ENCODE measurements at regions not wholly inside any gene's neighbourhood (a gene's known extent, or its start where the extent isn't known, plus 50 kb on each side); places are given as distances from the start of the nearest gene placed in this dataset.

- no peak for DNase-seq (ENCODE audit: low read depth)
- H3K4me3 ChIP-seq (ENCODE audit: low read length) = no peak overlapping the region
- TF ChIP-seq, protein P1, sequence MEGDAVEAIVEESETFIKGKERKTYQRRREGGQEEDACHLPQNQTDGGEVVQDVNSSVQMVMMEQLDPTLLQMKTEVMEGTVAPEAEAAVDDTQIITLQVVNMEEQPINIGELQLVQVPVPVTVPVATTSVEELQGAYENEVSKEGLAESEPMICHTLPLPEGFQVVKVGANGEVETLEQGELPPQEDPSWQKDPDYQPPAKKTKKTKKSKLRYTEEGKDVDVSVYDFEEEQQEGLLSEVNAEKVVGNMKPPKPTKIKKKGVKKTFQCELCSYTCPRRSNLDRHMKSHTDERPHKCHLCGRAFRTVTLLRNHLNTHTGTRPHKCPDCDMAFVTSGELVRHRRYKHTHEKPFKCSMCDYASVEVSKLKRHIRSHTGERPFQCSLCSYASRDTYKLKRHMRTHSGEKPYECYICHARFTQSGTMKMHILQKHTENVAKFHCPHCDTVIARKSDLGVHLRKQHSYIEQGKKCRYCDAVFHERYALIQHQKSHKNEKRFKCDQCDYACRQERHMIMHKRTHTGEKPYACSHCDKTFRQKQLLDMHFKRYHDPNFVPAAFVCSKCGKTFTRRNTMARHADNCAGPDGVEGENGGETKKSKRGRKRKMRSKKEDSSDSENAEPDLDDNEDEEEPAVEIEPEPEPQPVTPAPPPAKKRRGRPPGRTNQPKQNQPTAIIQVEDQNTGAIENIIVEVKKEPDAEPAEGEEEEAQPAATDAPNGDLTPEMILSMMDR (conservative IDR thresholded peaks at IDR 0.05; ENCODE audit: low read depth, low read length) = no peak
These were observed 84.6 kb upstream of the DPH6 start for GRCh38 chr15:35630532-35630931.

DNA sequence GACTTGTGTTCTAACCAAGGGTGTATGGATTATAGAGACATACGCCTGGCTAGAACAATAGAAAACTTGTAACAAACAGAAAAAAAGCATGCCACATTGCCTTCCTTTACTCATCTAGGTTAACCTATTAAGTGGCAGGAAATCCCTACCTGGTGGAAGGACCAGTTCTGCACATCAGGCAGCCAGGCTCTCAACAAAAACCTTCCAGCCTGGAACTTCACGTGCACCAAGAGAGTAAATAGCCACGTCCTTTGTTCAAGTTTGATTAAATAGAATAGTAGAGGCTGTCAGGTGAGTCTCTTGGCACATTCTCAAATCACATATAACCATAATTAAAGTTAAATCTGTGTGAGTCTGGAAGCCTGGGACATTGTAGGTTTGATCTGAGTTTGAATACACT, 85.0 kb upstream of the DPH6 start:
- no peak for DNase-seq (ENCODE audit: low read depth)
- TF ChIP-seq, protein P1 (conservative IDR thresholded peaks at IDR 0.05; ENCODE audit: low read depth, low read length) = no peak
- H3K4me3 ChIP-seq (ENCODE audit: low read length) = no peak overlapping the region

DNA sequence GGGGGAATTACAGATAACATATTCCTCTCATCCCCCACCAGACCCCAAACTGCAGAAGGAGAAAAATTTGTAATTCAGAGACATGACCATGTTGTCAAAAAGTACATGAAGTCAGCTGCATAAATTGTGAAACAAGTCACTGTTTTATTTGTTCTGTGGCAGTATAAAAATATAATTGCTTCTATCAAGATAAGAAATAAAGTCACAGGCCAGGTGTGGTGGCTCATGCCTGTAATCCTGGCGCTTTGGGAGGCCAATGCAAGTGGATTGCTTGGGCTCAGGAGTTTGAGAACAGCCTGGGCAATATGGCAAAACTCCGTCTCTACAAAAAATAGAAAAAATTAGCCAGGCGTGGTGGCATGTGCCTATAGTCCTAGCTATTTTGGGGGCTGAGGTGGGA, 87.7 kb upstream of the DPH6 start:
- H3K4me3 ChIP-seq (ENCODE audit: low read length) = no peak overlapping the region
- TF ChIP-seq, protein P1 (conservative IDR thresholded peaks at IDR 0.05; ENCODE audit: low read depth, low read length) = no peak
- no peak for DNase-seq (ENCODE audit: low read depth)

- H3K4me3 ChIP-seq (ENCODE audit: low read length) = no peak overlapping the region
- no peak for DNase-seq (ENCODE audit: low read depth)
- TF ChIP-seq, protein P1 (conservative IDR thresholded peaks at IDR 0.05; ENCODE audit: low read depth, low read length) = no peak
These were observed 100.8 kb upstream of the DPH6 start for GRCh38 chr15:35646790-35647189.

- H3K4me3 ChIP-seq (ENCODE audit: low read length) = no peak overlapping the region
- TF ChIP-seq, protein P1 (conservative IDR thresholded peaks at IDR 0.05; ENCODE audit: low read depth, low read length) = no peak
- no peak for DNase-seq (ENCODE audit: low read depth)
These were observed 101.3 kb upstream of the DPH6 start for GRCh38 chr15:35647303-35647702.

DNA sequence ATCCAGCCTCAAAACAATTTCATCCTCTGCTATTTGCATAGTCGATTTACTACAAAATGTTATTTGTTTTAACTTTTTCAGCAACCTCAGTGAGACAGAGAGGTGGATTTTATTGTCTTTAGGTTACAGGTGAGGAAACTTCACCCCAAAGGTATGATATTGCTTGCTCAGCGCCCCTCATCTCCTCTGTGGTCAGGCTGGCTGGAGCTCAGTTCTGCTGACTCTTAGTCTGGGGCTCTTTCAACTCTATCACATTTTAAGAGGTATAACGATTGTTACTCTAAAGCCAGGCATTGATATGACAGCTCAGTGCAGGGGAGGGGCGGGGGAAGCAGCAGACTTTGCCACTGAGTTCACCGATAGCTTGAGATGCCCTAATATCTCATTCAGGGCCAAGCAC, 103.0 kb upstream of the DPH6 start:
- TF ChIP-seq, protein P1 (conservative IDR thresholded peaks at IDR 0.05; ENCODE audit: low read depth, low read length) = no peak
- H3K4me3 ChIP-seq (ENCODE audit: low read length) = no peak overlapping the region
- DNase-seq (ENCODE audit: low read depth) = no peak

- DNase-seq (ENCODE audit: low read depth) = no peak
- TF ChIP-seq, protein P1 (conservative IDR thresholded peaks at IDR 0.05; ENCODE audit: low read depth, low read length) = no peak
- H3K4me3 ChIP-seq (ENCODE audit: low read length) = no peak overlapping the region
These were observed 103.6 kb upstream of the DPH6 start for GRCh38 chr15:35649575-35649974.

All from retinal pigment epithelial cell (primary cell).